ENCODE measurements at regions not wholly inside any gene's neighbourhood (a gene's known extent, or its start where the extent isn't known, plus 50 kb on each side); places are given as distances from the start of the nearest gene placed in this dataset.

DNA sequence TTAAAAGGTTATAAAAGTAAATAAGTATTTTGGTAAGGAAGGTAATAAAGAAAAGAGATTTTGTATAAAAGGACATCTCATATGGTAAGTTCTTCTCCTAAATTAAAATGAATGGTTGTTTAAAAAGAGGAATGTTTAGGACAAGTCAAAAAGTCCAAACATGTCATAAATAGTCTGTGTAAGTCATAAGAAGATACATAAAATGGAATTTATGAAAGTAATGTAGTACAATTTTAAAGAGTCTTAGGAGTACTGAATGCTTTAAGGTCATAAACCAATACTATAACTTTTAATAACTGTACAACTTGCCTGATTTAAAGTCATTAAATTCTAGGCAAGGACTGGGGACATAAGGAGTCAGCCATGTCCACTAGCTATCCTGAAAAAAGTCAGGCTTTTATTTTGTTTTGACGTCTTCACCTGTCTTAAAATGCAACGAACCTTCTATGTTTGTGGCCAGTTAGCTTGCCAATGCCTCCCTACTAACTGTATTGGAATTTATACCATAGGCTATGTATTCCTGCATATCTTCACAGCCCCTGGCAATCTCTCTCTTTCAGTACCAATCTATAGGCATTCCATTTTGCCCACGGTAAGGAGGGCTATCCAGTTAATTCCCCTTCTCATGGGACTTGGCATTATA is 312.3 kb upstream of the LRRTM4 start:
- Histone ChIP-seq H3K27me3 (ENCODE audit: control insufficient read depth in 2 of 2, insufficient read depth in 2 of 2, low read length in 2 of 2) (no peaks in the 10 kb centered on the region), H3K4me3 (replicated peaks in 1 of 3; ENCODE audit: low read depth in 2 of 3, low read length in 3 of 3) (no peak overlapping the region), H3K4me1 (ENCODE audit: control insufficient read depth in 1 of 2, insufficient read depth in 2 of 2, low read length in 2 of 2) (no peaks in the 10 kb centered on the region), H3K36me3 (replicated peaks in 1 of 2; ENCODE audit: control insufficient read depth in 1 of 2, insufficient read depth in 2 of 2, low read length in 2 of 2) (no peaks in the 10 kb centered on the region), H3K27ac (ENCODE audit: low read depth in 1 of 2, low read length in 2 of 2) (no peak overlapping the region), H3K79me2 (ENCODE audit: insufficient read depth, low read length) (no peaks in the 10 kb centered on the region), H2AFZ (ENCODE audit: insufficient read depth, low read depth, low read length, poor library complexity, severe bottlenecking) (no peak overlapping the region), H3K4me2 (replicated peaks; ENCODE audit: extremely low read depth, low read length, poor library complexity, severe bottlenecking) (no peak overlapping the region), H3K9ac (ENCODE audit: insufficient read depth, low read length, poor library complexity, severe bottlenecking) (no peak overlapping the region), H4K20me1 (ENCODE audit: insufficient read depth, low read length) (no peaks in the 10 kb centered on the region), H3K9me3 (replicated peaks in 1 of 2; ENCODE audit: control insufficient read depth in 1 of 2, insufficient read depth in 1 of 2, low read length in 2 of 2) (peaks cover 23 to 44% of the 10 kb centered on the region in 2 donors)
- Mint-ChIP-seq H3K36me3 (no peaks in the 10 kb centered on the region), H3K27ac (no peak overlapping the region), H3K27me3 (ENCODE audit: low read depth in 3 of 3) (peaks cover 0 to 2% (median 0%) of the 10 kb centered on the region in 3 donors), H3K9me3 (peaks cover 12 to 30% (median 14%) of the 10 kb centered on the region in 7 donors), H3K4me1 (no peaks in the 10 kb centered on the region), H3K4me3 (no peak overlapping the region)
- no peak for DNase-seq
- 64% methylated on average over 2 of the region's 3 CpGs for WGBS (ENCODE audit: insufficient coverage)
- TF ChIP-seq, protein P1, sequence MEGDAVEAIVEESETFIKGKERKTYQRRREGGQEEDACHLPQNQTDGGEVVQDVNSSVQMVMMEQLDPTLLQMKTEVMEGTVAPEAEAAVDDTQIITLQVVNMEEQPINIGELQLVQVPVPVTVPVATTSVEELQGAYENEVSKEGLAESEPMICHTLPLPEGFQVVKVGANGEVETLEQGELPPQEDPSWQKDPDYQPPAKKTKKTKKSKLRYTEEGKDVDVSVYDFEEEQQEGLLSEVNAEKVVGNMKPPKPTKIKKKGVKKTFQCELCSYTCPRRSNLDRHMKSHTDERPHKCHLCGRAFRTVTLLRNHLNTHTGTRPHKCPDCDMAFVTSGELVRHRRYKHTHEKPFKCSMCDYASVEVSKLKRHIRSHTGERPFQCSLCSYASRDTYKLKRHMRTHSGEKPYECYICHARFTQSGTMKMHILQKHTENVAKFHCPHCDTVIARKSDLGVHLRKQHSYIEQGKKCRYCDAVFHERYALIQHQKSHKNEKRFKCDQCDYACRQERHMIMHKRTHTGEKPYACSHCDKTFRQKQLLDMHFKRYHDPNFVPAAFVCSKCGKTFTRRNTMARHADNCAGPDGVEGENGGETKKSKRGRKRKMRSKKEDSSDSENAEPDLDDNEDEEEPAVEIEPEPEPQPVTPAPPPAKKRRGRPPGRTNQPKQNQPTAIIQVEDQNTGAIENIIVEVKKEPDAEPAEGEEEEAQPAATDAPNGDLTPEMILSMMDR (IDR thresholded peaks at IDR 0.05): no peak
- intact Hi-C loops (cut with micrococcal nuclease): no loop called here

DNA sequence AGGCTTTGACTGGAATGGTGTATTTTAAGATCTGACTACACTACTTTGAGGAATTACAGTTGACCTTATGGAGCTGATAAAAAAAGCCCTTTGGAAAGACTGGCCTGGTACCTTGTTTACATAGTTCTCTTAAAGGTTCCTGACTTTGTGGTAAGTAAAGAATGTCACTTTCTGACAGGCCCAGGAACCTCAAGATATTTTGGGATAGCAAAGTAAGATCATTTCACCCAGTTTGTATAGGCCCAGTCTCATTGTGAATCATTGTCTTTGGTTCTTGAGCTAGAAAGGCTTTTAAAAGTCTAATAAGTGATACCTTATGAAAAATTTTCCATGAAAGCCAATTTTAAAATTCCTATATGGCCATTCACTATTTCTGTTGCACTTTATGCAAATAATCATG is 316.3 kb upstream of the LRRTM4 start:
- intact Hi-C loops (cut with micrococcal nuclease): no loop called here
- H2AFZ ChIP-seq (ENCODE audit: insufficient read depth, low read depth, low read length, poor library complexity, severe bottlenecking): no peak overlapping the region
- Mint-ChIP-seq H3K9me3 (peaks cover 7 to 24% (median 13%) of the 10 kb centered on the region in 7 donors), H3K27ac (no peak overlapping the region), H3K4me3 (no peak overlapping the region), H3K27me3 (ENCODE audit: low read depth in 3 of 3) (peaks cover 0 to 2% (median 0%) of the 10 kb centered on the region in 3 donors), H3K36me3 (no peaks in the 10 kb centered on the region), H3K4me1 (no peaks in the 10 kb centered on the region)
- no peak overlapping the region for H3K4me2 ChIP-seq (replicated peaks; ENCODE audit: extremely low read depth, low read length, poor library complexity, severe bottlenecking)
- no peaks in the 10 kb centered on the region for H3K27me3 ChIP-seq (ENCODE audit: control insufficient read depth in 2 of 2, insufficient read depth in 2 of 2, low read length in 2 of 2)
- peaks cover 15 to 25% of the 10 kb centered on the region in 2 donors for H3K9me3 ChIP-seq (replicated peaks in 1 of 2; ENCODE audit: control insufficient read depth in 1 of 2, insufficient read depth in 1 of 2, low read length in 2 of 2)
- H3K9ac ChIP-seq (ENCODE audit: insufficient read depth, low read length, poor library complexity, severe bottlenecking): no peak overlapping the region
- H3K27ac ChIP-seq (ENCODE audit: low read depth in 1 of 2, low read length in 2 of 2): no peak overlapping the region
- H4K20me1 ChIP-seq (ENCODE audit: insufficient read depth, low read length): no peaks in the 10 kb centered on the region
- TF ChIP-seq, protein P1 (IDR thresholded peaks at IDR 0.05): no peak
- H3K4me3 ChIP-seq (replicated peaks in 1 of 3; ENCODE audit: low read depth in 2 of 3, low read length in 3 of 3): no peak overlapping the region
- no peaks in the 10 kb centered on the region for H3K79me2 ChIP-seq (ENCODE audit: insufficient read depth, low read length)
- no peak for DNase-seq
- H3K4me1 ChIP-seq (ENCODE audit: control insufficient read depth in 1 of 2, insufficient read depth in 2 of 2, low read length in 2 of 2): no peaks in the 10 kb centered on the region
- H3K36me3 ChIP-seq (replicated peaks in 1 of 2; ENCODE audit: control insufficient read depth in 1 of 2, insufficient read depth in 2 of 2, low read length in 2 of 2): no peaks in the 10 kb centered on the region

Data from CD14-positive monocyte (primary cell).